HG03175 (cell line): ENCODE measurements at regions not wholly inside any gene's neighbourhood (a gene's known extent, or its start where the extent isn't known, plus 50 kb on each side); places are given as distances from the start of the nearest gene placed in this dataset.

Experiments
- ATAC-seq: cut with Tn5 transposase; IDR thresholded peaks from one replicate; pipeline ENCODE4 v1.9.1; 2021; ENCODE audit warnings: mild to moderate bottlenecking, moderate library complexity; ENCODE audit not compliant: unreplicated experiment

DNA sequence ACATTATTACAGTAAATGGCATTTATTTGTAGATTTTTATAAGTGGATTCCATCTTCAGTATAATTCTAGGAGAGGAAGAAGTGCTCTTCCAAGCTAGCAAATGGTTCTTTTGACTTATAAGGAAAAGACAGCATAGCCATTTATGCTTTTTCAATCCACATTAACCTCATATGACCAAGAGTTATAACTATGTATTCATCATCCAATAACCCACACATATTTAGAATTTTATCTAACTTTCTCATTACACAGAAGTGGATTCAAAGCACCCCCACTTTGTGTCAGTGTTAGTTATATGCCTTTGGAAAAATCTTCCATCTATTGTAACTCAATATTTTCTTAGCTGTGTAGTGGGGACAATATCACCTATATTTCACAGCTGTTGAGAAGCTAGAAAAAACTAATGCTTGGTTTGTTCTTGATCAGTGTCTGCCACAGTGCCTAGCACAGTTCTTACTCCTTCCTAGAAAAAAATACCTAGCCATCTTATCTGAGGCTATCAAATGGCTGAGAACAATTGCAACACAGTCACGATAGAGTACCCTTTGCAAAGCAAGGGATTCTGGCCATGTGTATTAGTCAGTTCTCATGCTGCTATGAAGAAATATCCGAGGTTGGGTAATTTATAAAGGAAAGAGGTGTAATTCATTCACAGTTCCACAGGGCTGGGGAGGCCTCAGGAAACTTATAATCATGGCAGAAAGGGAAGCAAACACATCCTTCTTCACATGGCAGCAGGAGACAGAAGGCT is 986.3 kb downstream of the TFAP2A start:
- ATAC-seq: no peak

GRCh38 chr6:9422138-9422537 is 986.8 kb upstream of the SLC35B3 start:
- no peak for ATAC-seq

DNA sequence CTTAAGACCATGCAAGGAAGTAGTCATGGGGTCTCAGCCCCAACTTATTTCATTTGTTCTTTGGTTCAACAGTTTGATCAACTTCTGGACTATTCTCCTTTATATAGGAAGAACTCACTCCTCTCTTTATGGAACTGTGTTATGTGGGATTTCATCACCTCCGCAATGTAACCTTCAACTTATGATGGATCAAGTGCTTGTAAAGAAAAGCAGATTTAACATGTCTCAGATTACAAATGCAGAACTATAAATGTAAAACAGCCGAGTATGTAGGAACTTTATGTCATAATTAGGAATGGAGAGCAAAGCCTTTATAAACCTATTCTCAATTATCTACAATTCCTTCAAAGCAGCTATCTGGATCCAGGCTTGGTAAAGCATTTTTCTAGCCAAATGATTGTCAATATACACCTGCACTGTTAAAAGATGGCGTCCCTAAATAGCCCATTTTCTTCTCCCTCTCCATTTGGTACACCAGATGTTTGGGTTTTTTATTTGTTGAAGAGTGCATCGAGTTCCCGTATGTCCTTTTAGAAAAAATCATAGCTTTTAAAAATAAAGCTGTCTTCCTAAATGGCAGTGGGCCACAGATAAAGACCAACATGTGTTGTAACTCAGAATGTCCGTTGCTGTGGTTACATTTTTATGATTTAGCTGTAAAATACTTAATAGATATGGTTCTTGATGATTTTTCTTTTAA is 985.1 kb upstream of the SLC35B3 start:
- ATAC-seq: no peak

GRCh38 chr6:9417400-9417799 is 982.1 kb upstream of the SLC35B3 start:
- no peak for ATAC-seq

DNA sequence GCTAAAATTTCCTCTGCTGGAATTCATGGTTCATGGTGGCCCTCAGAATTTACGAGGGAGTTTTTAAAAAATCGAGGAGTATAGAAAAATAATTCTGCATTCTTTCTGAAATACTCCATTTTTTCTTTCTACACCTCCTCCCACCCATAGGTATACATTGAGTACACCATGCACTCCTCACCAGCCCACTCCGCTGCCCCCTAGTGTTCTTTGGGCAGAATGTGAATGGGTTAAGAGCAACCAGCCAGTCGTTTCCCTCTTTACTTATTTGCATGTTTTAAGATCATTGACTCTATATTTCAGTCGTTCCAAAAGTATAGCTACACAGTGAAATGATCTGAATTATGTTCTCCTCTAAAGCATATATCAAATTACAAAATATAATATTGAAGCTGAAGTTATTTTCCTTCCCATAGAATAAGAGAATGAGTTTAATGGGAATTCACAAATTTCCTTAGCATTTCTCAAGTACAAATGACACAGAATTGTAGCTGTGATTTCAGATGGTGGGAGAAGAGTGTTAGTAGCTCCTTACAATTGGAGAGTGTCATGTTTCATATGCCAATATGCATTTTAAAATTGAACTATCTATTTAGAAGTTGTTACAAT is 977.7 kb upstream of the SLC35B3 start:
- peak; percentile 74 for ATAC-seq

DNA sequence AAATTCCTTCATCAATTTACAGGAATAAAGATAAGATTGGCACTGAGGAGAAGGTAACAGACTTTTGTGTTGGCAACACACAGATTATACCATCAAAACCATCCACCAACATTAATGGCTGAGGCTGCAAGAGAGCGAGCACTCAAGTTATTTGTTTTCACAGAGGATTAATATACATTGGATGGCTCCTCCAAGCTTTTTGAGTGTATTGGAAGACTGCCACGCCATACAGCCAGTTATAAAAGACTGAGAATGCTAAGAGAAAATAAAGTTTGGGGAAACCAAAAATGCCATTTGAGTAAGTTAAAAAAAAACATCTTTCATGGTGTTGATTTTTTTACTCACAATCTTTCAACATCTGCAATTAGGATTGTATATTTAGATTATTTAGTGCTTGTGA is 973.8 kb upstream of the SLC35B3 start:
- ATAC-seq: no peak

DNA sequence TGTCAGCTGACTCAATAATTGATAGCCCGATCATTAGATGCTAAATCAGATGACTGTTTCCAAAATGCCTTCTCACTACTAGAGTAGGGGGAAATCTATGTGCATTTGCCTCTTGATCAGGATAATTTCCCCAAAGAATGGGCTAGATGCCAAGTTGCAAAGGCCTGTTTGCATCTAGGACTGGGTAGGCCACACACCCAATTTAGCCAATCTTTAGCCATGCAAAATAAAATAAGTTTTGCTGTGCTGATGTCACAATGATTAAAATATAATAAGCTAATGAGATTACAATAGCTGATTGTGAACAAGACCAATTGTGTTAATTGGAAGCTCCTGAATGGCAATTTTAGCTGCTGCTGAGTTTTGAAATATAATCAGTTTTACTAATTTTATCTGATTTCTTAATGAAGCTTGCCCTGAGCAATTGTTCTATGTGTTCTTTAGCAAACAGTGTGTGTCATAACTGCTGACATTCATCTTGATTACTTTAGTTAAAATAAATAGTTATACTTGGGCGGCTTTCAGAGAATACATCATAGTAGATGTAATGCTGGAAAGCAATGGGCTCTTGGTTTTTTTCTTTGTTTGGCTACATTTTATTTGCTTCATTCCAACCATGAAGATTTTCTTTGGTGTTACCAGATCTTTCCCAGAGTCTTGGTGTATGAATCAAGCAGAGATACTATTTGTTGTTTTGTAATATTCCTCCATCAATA is 973.2 kb upstream of the SLC35B3 start:
- no peak for ATAC-seq

DNA sequence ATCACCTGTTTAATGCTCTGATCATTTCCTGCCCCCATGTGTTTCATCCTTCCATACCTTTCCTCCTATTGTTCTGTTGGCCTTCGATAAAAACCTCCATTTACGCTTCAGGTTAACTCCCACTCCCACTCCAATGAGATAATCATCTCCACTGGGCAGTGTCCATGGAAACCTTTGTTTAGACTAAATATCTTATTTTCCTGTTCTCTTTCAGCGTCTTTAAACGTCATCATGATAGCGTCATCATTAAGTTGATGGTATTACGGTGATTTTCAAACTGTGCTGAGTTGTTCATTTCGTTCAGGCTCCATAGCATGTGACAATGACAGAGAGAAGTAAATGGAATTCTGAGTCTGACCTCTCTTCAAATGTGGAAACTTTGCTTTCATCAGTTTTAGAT is 970.5 kb upstream of the SLC35B3 start:
- no peak for ATAC-seq

DNA sequence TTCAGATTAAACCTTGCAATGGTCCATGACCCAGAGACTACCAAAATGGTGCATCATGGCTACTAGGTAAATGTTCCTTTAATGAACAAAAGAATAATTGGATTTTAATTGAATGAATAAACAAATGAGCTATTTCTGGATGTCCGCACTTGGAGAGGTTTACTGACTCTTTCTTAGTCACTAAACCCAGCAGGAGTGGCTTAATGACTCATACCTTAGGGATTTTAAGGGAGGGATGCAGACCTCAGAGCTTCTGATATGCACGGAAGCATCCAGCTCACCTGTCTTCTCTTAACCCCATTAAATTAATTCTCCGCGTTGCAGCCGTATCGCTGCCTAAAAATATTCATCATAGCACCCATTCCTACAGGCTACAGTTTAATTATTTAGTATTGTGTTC is 970.0 kb upstream of the SLC35B3 start:
- ATAC-seq: no peak

DNA sequence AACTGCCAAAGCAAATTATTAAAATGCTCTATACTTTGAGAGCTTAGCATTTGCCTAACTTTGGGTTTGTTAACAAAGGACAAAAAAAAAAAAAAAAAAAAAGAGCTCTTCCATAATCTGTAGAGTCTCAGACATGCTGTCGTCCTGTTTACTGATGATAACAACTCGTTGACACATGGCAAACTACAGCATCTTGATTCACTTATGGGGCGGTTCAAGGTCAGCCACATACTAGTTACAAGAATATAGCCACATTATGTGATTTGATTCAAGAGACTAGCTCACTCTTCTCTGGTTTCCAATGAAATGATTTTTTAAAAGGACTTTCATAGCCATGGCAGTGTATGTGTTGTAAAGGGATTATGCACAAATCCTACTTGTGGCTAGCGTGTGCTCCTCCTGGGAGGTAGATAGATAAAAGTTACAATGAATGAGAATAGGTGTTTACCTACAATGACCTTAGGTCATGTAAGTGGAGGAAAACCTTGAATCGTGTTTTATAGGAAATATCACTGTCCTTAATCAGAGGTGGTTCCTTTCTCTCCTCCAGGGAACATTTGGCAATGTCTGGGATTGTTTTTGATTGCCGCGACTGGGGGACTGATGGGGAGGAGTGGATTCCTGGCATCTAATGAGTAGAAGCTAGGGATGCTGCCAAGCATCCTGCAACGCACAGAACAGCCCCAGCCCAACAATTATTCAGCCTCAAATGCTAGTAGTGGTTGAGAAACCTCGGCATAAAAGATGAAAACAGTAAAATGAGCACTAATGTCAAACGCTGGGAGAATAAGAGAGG is 969.2 kb upstream of the SLC35B3 start:
- no peak for ATAC-seq

DNA sequence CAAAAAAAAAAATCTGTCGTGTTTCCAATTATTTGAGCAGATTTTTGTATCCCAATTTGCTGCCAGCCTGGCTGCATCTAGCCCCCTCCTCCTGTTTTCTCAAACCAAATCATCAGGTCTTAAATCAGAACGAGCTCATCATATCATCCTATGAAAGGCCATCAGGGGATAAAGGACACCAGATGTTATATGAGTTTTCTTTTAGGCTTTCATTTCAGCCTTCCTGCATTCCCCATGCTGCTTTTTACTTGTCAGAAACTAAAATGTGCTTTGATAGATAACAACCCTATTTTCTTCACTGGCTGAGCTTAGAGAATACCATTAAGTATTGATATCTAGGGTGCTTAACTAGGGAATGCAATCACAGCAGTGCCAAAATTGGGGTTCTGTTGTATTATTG is 968.4 kb upstream of the SLC35B3 start:
- ATAC-seq: no peak

GRCh38 chr6:9401960-9402359 is 966.6 kb upstream of the SLC35B3 start:
- ATAC-seq: no peak

GRCh38 chr6:9399916-9400315 is 964.6 kb upstream of the SLC35B3 start:
- ATAC-seq: no peak

GRCh38 chr6:9398767-9399373 is 963.5 kb upstream of the SLC35B3 start:
- ATAC-seq: no peak

- no peak for ATAC-seq
Measured at GRCh38 chr6:9398071-9398766, 962.9 kb upstream of the SLC35B3 start.

- no peak for ATAC-seq
Measured at GRCh38 chr6:9388596-9388995, 953.3 kb upstream of the SLC35B3 start.

- no peak for ATAC-seq
Measured at GRCh38 chr6:9380568-9380967, 945.2 kb upstream of the SLC35B3 start.

DNA sequence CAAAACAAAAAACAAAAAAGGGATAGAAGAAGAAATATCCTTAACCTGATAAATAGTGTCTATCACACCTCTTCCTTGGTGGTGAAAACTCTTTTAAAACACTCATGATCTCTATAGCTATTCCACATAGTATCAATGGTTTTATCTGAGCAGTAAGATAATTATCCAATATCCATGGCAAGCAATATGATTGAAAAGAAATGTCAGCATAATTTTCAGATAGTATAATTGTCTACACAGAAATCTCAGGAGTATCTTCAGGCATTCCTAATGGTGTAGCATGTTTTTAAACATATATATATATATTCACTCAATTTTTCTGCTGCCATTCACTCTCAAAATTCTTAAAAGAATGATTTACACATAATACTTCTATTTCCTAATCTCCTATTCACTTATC is 938.0 kb upstream of the SLC35B3 start:
- no peak for ATAC-seq

- ATAC-seq: no peak
Measured at GRCh38 chr6:9370480-9370879, 935.1 kb upstream of the SLC35B3 start.

DNA sequence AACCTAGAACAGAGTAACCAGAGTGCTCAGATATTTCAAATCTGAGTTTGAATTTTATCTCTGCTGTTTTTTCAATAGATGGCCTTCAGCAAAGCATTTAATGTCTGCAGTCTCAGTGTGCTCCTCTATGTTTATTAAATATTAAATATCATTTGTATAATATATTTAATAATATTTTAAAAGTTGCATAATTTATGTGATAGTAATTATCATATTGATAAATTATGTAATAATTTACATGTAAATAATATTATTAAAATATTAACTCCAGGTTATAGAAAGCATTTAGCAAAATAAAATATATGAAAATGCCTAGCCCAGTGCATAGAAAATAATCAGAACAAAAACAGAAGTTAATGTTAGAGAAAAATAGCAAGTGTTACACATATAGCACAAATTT is 930.0 kb upstream of the SLC35B3 start:
- ATAC-seq: no peak
